NCI-H128 (cell line): ENCODE measurements at regions not wholly inside any gene's neighbourhood (a gene's known extent, or its start where the extent isn't known, plus 50 kb on each side); places are given as distances from the start of the nearest gene placed in this dataset.
A peak's percentile ranks its signal among the peaks of the same experiment; 100 is the strongest.

ENCODE experiments used
- DNase-seq: peaks from one replicate; lab custom pipeline; 2025; ENCODE audit not compliant: unreplicated experiment; lab: John Stamatoyannopoulos, UW

DNA sequence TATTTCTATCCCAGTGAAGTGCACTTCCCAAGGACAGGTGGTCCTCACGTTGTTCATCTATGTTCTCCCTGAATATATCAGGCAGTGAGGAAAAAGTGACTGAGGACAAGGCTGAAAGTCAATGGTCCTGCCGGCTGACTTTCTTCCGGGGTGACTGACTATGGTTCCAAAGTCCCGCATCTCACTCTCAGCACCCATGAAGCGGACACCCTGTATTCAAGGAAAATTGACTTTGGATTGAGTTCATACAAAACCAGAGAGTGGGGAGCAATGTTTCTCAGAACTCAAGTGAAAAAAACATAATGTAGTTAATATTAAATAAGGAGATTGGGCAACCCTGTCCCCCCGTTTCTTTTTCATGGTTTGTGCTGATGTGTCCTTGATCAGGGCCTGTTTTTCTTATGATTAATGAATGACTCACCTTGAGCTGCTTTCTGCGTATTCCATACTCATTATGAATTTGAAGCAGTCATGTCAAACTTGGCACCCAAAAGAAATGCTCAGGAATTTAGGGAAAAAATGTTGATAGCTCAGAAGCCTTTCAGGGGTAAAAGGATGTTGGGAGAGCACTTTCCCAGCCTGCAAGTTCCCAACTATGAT is 184.0 kb downstream of the CYLD start:
- no peak for DNase-seq

DNA sequence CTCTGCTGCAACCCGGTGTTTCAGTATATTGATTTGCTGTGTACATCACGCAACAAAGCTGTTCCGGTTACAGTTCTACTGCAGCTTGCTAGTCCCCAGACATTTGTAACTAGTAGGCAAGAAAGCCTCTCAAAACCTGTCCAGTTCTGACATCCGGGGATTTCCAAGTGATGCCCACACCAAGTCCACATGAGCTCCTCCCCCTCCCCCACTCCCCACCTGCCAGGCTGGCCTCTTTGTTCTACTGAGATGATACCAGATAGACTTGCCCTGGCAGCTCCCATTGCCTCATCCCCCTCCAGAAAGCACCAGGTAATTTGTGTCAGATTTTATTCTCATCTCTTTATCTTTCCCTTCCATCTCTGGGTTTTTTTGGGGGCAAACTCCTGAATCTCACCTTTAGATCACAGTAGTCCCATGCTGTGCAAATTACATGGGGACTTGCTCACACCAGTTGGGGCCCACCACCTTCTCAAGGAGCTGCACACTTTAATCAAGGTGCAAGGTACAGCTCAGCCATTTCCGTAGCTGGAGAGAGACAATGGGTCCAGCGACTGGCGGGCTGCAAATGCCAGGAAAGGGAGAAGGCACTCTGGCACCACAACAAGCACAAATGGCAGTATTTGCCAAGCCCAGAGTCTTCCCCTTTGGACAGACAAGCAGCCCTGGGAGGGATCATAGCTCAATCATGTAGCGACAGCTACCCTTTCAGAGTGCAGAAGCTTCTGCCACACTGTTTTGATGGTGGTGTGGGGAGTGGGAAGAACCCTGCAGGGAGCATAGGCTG is 183.1 kb downstream of the CYLD start:
- no peak for DNase-seq

- DNase-seq, result no peak
Observed at GRCh38 chr16:50917950-50918703, 176.2 kb downstream of the CYLD start.

DNA sequence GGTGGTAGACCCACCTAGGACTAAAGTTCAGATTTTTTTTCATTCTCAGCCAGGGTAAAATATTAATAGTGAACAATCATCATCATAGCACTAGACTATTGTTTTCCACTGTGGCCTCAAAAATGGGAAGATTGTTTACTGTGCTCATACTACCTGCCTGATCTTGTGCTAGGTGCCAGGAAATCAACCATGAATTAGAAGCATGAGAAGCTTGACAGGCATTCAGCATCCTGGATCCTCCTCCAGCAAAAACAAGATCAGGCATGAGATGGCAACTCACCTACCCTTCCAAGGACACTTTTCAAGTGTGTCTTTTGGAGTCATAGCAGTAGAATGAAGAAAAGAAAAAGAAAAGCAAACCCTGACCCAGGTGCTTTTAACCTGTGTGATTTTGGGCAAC is 174.2 kb downstream of the CYLD start:
- DNase-seq, result no peak

GRCh38 chr16:50915120-50915519 is 173.2 kb downstream of the CYLD start:
- DNase-seq, result no peak

DNA sequence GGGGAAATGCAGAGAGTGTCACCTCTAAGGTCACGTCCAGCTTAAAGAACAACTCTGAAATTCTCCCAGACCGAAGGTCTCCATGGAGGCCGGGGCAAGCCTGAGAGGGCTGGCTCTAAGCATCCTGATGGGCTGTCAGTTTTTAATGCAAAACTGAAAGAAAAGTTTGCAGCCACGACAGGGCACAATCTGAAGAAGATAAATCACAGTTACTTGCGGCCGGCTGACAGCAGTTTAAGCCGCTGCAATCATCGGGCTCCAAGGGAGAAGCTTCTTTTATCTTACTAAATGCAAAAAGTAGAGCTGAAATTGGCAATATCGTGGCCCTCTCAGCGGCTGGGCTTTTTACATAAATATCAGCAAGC is 168.8 kb downstream of the CYLD start:
- DNase-seq, result no peak

DNA sequence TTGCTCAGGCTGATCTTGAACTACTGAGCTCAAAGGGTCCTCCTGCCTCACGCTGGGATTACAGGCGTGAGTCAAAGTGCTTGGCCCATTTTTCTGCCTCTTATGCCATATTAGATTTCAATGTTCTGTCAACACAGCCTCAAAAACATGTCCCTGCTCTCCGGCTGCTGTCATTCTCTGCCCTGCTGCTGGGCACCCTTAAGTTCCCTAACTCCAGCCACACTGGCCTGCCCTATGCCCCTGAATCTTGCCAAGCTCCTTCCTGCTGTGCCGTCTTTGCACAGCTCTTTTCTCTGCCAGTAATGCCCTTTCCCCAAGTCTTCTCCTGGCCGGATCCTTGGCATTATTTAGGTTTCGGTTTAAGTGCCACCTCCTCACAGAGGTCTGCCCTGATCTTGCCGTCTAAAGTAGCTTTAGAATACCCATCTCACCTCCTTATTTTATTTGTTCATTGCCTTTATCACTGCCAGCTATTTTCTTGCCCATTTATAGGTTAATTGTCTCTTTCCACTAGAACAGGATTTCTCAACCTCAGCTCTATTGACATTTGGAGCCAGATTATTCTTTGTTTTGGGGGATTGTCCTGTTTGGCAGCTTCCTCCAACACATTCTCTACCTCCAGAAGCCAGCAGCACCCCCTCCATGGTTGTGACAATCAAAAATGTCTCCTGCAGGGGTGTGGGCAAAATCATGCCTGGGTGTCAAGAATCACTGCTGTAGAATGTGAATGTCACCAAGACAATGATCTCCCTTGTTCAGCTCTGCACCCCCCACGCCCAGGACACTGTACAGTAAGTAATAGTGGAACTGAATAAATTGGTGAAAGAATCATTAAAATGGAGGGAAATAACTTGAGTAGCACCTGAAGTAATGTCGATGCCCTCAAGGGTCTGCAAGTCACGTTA is 168.2 kb downstream of the CYLD start:
- DNase-seq, result no peak

GRCh38 chr16:50908468-50908867 is 166.6 kb downstream of the CYLD start:
- DNase-seq, result no peak

- DNase-seq, result no peak
Observed at GRCh38 chr16:50906454-50906853, 164.6 kb downstream of the CYLD start.

DNA sequence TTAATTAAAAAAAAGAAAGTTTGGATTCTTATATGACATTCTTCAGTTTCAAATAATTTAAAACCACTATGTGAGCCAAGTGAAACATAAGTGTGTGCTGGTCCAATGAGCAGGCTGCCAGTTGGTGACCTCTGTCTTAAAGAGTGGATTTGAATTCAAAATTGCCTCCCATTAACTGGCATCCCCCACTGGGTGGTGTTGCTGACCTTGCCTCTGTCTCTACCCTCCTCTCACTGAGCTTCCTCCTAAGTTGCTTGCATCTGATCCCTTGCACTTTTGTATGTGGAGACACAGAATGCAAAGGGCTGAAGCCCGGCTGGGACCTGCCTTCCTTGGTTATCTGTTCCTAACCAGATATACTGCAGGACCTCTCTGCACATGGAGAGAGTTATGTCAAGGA is 160.6 kb downstream of the CYLD start:
- DNase-seq, result no peak

DNA sequence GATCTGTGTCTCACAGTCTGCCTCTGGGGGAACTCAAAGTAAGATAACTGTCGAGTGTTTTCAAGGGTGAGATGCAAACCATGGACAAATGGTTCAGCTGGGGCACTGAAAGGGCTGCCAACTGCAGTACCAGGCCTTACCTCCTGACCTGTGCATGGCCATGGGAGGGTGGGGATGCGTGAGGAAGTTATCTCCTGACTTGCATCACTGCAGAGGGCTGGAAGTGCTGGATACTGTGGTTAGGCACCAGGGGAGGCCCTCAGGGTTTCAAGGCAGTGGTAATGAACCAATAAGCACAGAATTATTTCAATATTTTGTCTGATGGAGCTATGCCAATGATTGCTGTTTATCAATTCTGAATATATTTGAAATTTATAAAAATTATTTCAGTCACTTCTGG is 159.2 kb downstream of the CYLD start:
- DNase-seq, result no peak

GRCh38 chr16:50900391-50900942 is 158.6 kb downstream of the CYLD start:
- no peak for DNase-seq

DNA sequence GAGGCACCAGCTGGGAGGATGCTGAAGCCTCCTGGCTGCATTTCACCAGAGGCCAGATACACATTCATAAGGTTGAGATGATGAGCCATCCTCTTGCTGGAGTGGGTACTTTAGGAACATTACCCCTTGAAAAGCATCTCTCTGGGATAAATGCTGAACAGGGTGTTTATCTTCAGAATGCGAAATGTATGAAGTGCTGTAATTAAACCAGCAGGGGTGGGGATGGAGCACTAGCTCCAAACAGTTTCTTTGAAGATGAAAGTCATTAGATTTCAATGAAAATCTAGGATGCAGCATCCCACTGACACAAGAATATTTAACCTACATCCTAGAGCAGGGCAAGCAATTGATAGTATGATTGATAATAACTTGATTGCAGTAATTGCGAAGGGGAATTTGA is 158.1 kb downstream of the CYLD start:
- DNase-seq, result peak; percentile 17

DNA sequence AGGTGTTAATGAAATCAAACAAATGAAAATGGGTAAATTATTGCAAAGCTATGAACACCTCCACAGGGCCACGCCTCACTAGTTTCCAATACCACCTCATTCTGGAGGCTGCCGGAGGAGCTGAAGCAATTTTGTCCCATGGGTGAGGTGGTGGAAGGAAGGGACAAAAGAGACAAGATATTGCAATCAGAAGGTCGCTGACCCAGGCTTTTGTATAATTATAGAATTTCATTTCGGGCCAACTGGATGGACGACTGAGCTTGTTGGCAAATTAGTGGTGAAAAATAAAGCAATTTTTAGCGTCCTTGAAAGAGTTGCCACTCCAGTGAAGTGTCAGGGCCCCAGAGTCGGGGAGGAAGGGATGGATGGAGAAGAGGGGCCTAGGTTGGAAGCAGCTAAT is 147.9 kb downstream of the CYLD start:
- no peak for DNase-seq

- no peak for DNase-seq
Observed at GRCh38 chr16:50889276-50889675, 147.4 kb downstream of the CYLD start.

GRCh38 chr16:50888486-50889261 is 146.8 kb downstream of the CYLD start:
- no peak for DNase-seq

DNA sequence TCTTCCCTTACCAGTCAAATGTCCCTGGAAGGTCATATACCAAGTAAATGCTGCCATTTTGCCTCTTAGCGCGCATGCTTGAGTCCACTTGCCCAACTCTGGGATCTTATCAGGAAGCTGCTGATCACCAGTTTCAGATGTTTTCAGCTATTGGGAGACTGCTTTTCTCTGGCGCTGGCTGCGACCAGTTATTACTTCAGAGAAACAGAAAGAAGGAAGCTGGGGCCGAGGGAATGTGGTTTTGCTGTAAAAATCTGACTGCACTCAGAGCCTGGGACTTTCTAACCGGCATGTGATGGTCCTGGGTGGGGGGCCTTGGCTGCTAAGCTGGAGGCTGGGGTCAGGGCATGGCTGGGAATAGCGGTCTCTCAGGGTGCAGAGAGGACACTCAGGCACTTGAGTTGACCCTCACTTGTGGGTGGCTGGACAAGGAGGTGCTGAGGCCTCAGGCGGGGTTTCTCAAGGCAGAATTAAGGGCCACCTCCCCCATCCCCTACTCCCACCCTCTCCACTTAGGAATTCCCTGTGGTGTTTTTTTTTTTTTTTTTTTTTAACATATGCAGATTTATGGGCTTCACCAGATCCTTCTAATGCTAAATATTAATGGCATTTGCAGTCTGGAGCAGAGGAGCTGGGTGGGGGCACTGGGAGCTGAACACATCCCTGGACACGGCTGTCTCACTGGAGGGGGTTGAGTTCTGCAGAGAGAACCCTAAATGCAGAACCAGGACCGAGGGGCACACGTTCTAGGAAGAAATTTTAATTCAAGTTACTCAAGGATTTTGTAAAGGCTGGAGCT is 145.8 kb downstream of the CYLD start:
- DNase-seq, result no peak

DNA sequence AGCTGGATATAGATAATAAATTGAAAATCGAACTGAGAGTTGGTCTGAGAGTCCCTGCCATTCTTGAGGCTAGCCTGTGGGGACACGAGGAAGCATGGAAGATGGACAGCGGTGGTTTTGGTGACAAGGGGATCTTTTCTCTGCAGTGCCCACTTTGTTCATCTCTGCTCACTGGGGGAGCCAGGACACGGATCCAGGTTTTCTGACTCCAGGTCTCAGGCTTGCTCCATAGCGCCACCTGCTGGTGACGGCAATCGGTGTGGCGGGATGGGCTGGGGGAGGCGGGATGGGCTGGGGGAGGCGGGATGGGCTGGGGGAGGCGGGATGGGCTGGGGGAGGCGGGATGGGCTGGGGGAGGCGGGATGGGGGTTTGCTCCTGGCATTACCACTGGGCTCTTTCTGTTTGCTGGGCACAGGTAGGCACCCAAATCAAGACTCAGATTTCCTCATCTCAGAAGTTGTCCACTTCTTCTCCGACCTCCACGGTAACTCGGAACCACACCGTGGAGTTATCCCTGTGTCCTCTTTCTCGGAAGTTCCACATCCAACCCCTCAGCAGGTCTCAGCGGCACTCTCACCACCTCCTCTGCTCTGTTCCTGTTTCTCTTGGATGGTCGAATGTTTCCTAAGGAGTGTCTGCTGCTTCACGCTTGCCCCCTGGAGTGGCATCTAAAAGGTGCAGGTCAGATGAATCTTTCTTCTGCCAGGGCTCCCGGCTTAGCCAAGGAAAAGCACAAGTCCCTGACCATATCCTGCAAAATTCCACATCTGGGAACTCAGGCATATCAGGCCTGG is 142.4 kb downstream of the CYLD start:
- no peak for DNase-seq

DNA sequence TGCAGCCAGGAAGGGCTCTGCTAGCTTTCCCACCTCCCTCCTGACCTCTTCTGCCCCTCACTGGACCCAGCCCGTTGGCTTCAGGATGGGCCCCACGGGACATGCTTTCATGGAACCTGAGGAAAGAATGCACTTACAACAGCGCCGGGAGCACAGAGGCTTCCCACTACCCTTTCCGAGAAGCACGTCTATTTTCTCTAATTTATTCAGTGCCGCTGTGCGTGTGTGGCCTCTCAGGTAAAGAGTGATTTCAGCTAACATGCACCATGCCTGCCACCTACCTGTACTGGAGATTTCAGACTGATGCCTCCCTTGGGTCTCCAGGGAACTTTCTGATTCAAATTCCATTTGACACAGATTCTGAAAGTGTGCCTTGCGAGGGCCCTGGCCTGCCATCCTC is 140.1 kb downstream of the CYLD start:
- no peak for DNase-seq
